ENCODE measurements at regions not wholly inside any gene's neighbourhood (a gene's known extent, or its start where the extent isn't known, plus 50 kb on each side); places are given as distances from the start of the nearest gene placed in this dataset.
"Not testable (repeated sequence)": the region's sequence is repeated elsewhere in the genome, so short reads cannot be mapped to it uniquely, and the experiment has no call there.

GRCh38 chr12:83276904-83277303 lies 590.2 kb downstream of the TMTC2 start:
- H3K4me2 ChIP-seq (ENCODE audit: low read depth, low read length, poor library complexity, severe bottlenecking): no peak overlapping the region
- H2AFZ ChIP-seq (ENCODE audit: low read length): no peak overlapping the region
- no peak for DNase-seq
- no peaks in the 10 kb centered on the region for H3K9me2 ChIP-seq (replicated peaks; ENCODE audit: insufficient read depth, low read length)
- H3K4me1 ChIP-seq (ENCODE audit: low read length): no peaks in the 10 kb centered on the region
- H3K4me3 ChIP-seq (ENCODE audit: low read length): no peak overlapping the region
- no peaks in the 10 kb centered on the region for H3K9me3 ChIP-seq (ENCODE audit: low read length)
- H3K36me3 ChIP-seq (ENCODE audit: insufficient read depth, low read length): no peaks in the 10 kb centered on the region
- no peak overlapping the region for H3K27ac ChIP-seq (ENCODE audit: low read length)
- H4K20me1 ChIP-seq (ENCODE audit: insufficient read depth, low read depth, low read length): no peaks in the 10 kb centered on the region
- no peaks in the 10 kb centered on the region for H3K79me2 ChIP-seq (ENCODE audit: low read length)
- H3K9ac ChIP-seq (ENCODE audit: low read length): no peak overlapping the region
- H3K27me3 ChIP-seq (ENCODE audit: low read length): no peaks in the 10 kb centered on the region

GRCh38 chr12:83271201-83271600 lies 584.5 kb downstream of the TMTC2 start:
- Histone ChIP-seq H4K20me1 (ENCODE audit: insufficient read depth, low read depth, low read length) (no peaks in the 10 kb centered on the region), H3K4me3 (ENCODE audit: low read length) (no peak overlapping the region), H3K9me2 (replicated peaks; ENCODE audit: insufficient read depth, low read length) (no peaks in the 10 kb centered on the region), H2AFZ (ENCODE audit: low read length) (no peak overlapping the region), H3K27me3 (ENCODE audit: low read length) (no peaks in the 10 kb centered on the region), H3K79me2 (ENCODE audit: low read length) (no peaks in the 10 kb centered on the region), H3K36me3 (ENCODE audit: insufficient read depth, low read length) (no peaks in the 10 kb centered on the region), H3K9me3 (ENCODE audit: low read length) (peaks cover under 1% of the 10 kb centered on the region; the same call in 1 of the 2 replicates), H3K27ac (ENCODE audit: low read length) (no peak overlapping the region), H3K4me1 (ENCODE audit: low read length) (no peaks in the 10 kb centered on the region), H3K9ac (ENCODE audit: low read length) (no peak overlapping the region), H3K4me2 (ENCODE audit: low read depth, low read length, poor library complexity, severe bottlenecking) (no peak overlapping the region)
- no peak for DNase-seq

- no peak for DNase-seq
- peaks cover 3% of the 10 kb centered on the region; the same call in 1 of the 2 replicates for H3K9me3 ChIP-seq (ENCODE audit: low read length)
- no peak overlapping the region for H3K4me2 ChIP-seq (ENCODE audit: low read depth, low read length, poor library complexity, severe bottlenecking)
- no peaks in the 10 kb centered on the region for H3K27me3 ChIP-seq (ENCODE audit: low read length)
- H4K20me1 ChIP-seq (ENCODE audit: insufficient read depth, low read depth, low read length): no peaks in the 10 kb centered on the region
- H3K4me3 ChIP-seq (ENCODE audit: low read length): no peak overlapping the region
- H3K27ac ChIP-seq (ENCODE audit: low read length): no peak overlapping the region
- H3K9ac ChIP-seq (ENCODE audit: low read length): no peak overlapping the region
- H3K79me2 ChIP-seq (ENCODE audit: low read length): no peaks in the 10 kb centered on the region
- no peaks in the 10 kb centered on the region for H3K4me1 ChIP-seq (ENCODE audit: low read length)
- no peaks in the 10 kb centered on the region for H3K9me2 ChIP-seq (replicated peaks; ENCODE audit: insufficient read depth, low read length)
- H3K36me3 ChIP-seq (ENCODE audit: insufficient read depth, low read length): no peaks in the 10 kb centered on the region
- H2AFZ ChIP-seq (ENCODE audit: low read length): no peak overlapping the region
Observed at GRCh38 chr12:83265808-83266207, 579.1 kb downstream of the TMTC2 start.

- Histone ChIP-seq H3K27ac (ENCODE audit: low read length) (no peak overlapping the region), H3K9me2 (replicated peaks; ENCODE audit: insufficient read depth, low read length) (no peaks in the 10 kb centered on the region), H3K4me3 (ENCODE audit: low read length) (no peak overlapping the region), H3K36me3 (ENCODE audit: insufficient read depth, low read length) (no peaks in the 10 kb centered on the region), H3K9me3 (ENCODE audit: low read length) (peaks cover 6% of the 10 kb centered on the region; the same call in 1 of the 2 replicates), H3K79me2 (ENCODE audit: low read length) (no peaks in the 10 kb centered on the region), H3K9ac (ENCODE audit: low read length) (no peak overlapping the region), H2AFZ (ENCODE audit: low read length) (no peak overlapping the region), H3K4me1 (ENCODE audit: low read length) (no peaks in the 10 kb centered on the region), H4K20me1 (ENCODE audit: insufficient read depth, low read depth, low read length) (no peaks in the 10 kb centered on the region), H3K27me3 (ENCODE audit: low read length) (no peaks in the 10 kb centered on the region), H3K4me2 (ENCODE audit: low read depth, low read length, poor library complexity, severe bottlenecking) (no peak overlapping the region)
- DNase-seq: peak; percentile 43
Observed at GRCh38 chr12:83261998-83262397, 575.3 kb downstream of the TMTC2 start.

GRCh38 chr12:83260126-83260525 lies 573.4 kb downstream of the TMTC2 start:
- H4K20me1 ChIP-seq (ENCODE audit: insufficient read depth, low read depth, low read length); DNase-seq; H3K27me3 ChIP-seq (ENCODE audit: low read length); H3K4me2 ChIP-seq (ENCODE audit: low read depth, low read length, poor library complexity, severe bottlenecking); H3K4me3 ChIP-seq (ENCODE audit: low read length); H3K36me3 ChIP-seq (ENCODE audit: insufficient read depth, low read length); H3K9ac ChIP-seq (ENCODE audit: low read length); H2AFZ ChIP-seq (ENCODE audit: low read length); H3K79me2 ChIP-seq (ENCODE audit: low read length); H3K4me1 ChIP-seq (ENCODE audit: low read length); H3K27ac ChIP-seq (ENCODE audit: low read length); H3K9me3 ChIP-seq (ENCODE audit: low read length); H3K9me2 ChIP-seq (replicated peaks; ENCODE audit: insufficient read depth, low read length): not testable (repeated sequence)

GRCh38 chr12:83257726-83258125 lies 571.0 kb downstream of the TMTC2 start:
- Histone ChIP-seq H3K9me2 (replicated peaks; ENCODE audit: insufficient read depth, low read length) (no peaks in the 10 kb centered on the region), H4K20me1 (ENCODE audit: insufficient read depth, low read depth, low read length) (no peaks in the 10 kb centered on the region), H3K27ac (ENCODE audit: low read length) (no peak overlapping the region), H2AFZ (ENCODE audit: low read length) (no peak overlapping the region), H3K4me3 (ENCODE audit: low read length) (no peak overlapping the region), H3K4me2 (ENCODE audit: low read depth, low read length, poor library complexity, severe bottlenecking) (no peak overlapping the region), H3K4me1 (ENCODE audit: low read length) (no peaks in the 10 kb centered on the region), H3K27me3 (ENCODE audit: low read length) (no peaks in the 10 kb centered on the region), H3K9ac (ENCODE audit: low read length) (no peak overlapping the region), H3K79me2 (ENCODE audit: low read length) (no peaks in the 10 kb centered on the region), H3K36me3 (ENCODE audit: insufficient read depth, low read length) (no peaks in the 10 kb centered on the region), H3K9me3 (ENCODE audit: low read length) (peaks cover 10% of the 10 kb centered on the region)
- DNase-seq: no peak

GRCh38 chr12:83256562-83256961 lies 569.9 kb downstream of the TMTC2 start:
- H4K20me1 ChIP-seq (ENCODE audit: insufficient read depth, low read depth, low read length): no peaks in the 10 kb centered on the region
- H3K4me1 ChIP-seq (ENCODE audit: low read length): no peaks in the 10 kb centered on the region
- H3K36me3 ChIP-seq (ENCODE audit: insufficient read depth, low read length): no peaks in the 10 kb centered on the region
- no peaks in the 10 kb centered on the region for H3K27me3 ChIP-seq (ENCODE audit: low read length)
- H3K4me3 ChIP-seq (ENCODE audit: low read length): no peak overlapping the region
- no peaks in the 10 kb centered on the region for H3K79me2 ChIP-seq (ENCODE audit: low read length)
- no peaks in the 10 kb centered on the region for H3K9me2 ChIP-seq (replicated peaks; ENCODE audit: insufficient read depth, low read length)
- no peak overlapping the region for H3K9ac ChIP-seq (ENCODE audit: low read length)
- no peak for DNase-seq
- no peak overlapping the region for H3K4me2 ChIP-seq (ENCODE audit: low read depth, low read length, poor library complexity, severe bottlenecking)
- H3K27ac ChIP-seq (ENCODE audit: low read length): no peak overlapping the region
- no peak overlapping the region for H2AFZ ChIP-seq (ENCODE audit: low read length)
- peaks cover 12% of the 10 kb centered on the region for H3K9me3 ChIP-seq (ENCODE audit: low read length)

GRCh38 chr12:83250866-83251265 lies 564.2 kb downstream of the TMTC2 start:
- Histone ChIP-seq H2AFZ (ENCODE audit: low read length) (no peak overlapping the region), H3K4me1 (ENCODE audit: low read length) (no peaks in the 10 kb centered on the region), H4K20me1 (ENCODE audit: insufficient read depth, low read depth, low read length) (no peaks in the 10 kb centered on the region), H3K36me3 (ENCODE audit: insufficient read depth, low read length) (no peaks in the 10 kb centered on the region), H3K4me3 (ENCODE audit: low read length) (no peak overlapping the region), H3K9me3 (ENCODE audit: low read length) (peaks cover 13% of the 10 kb centered on the region), H3K27me3 (ENCODE audit: low read length) (no peaks in the 10 kb centered on the region), H3K27ac (ENCODE audit: low read length) (no peak overlapping the region), H3K79me2 (ENCODE audit: low read length) (no peaks in the 10 kb centered on the region), H3K9me2 (replicated peaks; ENCODE audit: insufficient read depth, low read length) (no peaks in the 10 kb centered on the region), H3K4me2 (ENCODE audit: low read depth, low read length, poor library complexity, severe bottlenecking) (no peak overlapping the region), H3K9ac (ENCODE audit: low read length) (no peak overlapping the region)
- DNase-seq: no peak

- no peaks in the 10 kb centered on the region for H3K27me3 ChIP-seq (ENCODE audit: low read length)
- no peaks in the 10 kb centered on the region for H4K20me1 ChIP-seq (ENCODE audit: insufficient read depth, low read depth, low read length)
- no peak overlapping the region for H2AFZ ChIP-seq (ENCODE audit: low read length)
- peaks cover 13% of the 10 kb centered on the region for H3K9me3 ChIP-seq (ENCODE audit: low read length)
- H3K4me3 ChIP-seq (ENCODE audit: low read length): no peak overlapping the region
- no peak overlapping the region for H3K27ac ChIP-seq (ENCODE audit: low read length)
- no peaks in the 10 kb centered on the region for H3K36me3 ChIP-seq (ENCODE audit: insufficient read depth, low read length)
- DNase-seq: no peak
- no peak overlapping the region for H3K9ac ChIP-seq (ENCODE audit: low read length)
- H3K4me1 ChIP-seq (ENCODE audit: low read length): no peaks in the 10 kb centered on the region
- H3K79me2 ChIP-seq (ENCODE audit: low read length): no peaks in the 10 kb centered on the region
- no peak overlapping the region for H3K4me2 ChIP-seq (ENCODE audit: low read depth, low read length, poor library complexity, severe bottlenecking)
- H3K9me2 ChIP-seq (replicated peaks; ENCODE audit: insufficient read depth, low read length): no peaks in the 10 kb centered on the region
Observed at GRCh38 chr12:83245156-83245555, 558.5 kb downstream of the TMTC2 start.
